ENCODE measurements at regions not wholly inside any gene's neighbourhood (a gene's known extent, or its start where the extent isn't known, plus 50 kb on each side); places are given as distances from the start of the nearest gene placed in this dataset.
"Not testable (repeated sequence)": the region's sequence is repeated elsewhere in the genome, so short reads cannot be mapped to it uniquely, and the experiment has no call there.

GRCh38 chr10:123380491-123381085 lies 226.4 kb downstream of the BUB3 start:
- DNase-seq: peak; percentile 17

DNA sequence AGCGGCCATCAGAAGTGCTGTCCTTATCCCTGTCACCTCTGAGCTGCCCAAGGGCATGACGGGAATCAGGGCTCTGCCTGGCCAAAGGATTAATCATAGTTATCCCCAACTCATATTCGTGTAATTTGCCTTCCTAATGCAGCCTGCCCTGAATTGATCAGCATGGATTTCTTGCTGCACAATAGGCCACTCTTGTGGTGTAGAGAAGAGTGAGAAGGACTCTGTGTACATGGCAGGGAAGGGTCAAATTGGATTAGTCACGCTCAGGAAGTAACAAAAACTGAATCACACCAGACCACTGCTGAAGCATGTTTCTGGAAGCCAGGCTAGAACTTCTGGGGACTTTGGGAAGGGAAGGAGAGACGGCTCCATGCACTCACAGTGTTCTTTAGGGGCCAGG lies 227.0 kb downstream of the BUB3 start:
- DNase-seq: no peak

DNA sequence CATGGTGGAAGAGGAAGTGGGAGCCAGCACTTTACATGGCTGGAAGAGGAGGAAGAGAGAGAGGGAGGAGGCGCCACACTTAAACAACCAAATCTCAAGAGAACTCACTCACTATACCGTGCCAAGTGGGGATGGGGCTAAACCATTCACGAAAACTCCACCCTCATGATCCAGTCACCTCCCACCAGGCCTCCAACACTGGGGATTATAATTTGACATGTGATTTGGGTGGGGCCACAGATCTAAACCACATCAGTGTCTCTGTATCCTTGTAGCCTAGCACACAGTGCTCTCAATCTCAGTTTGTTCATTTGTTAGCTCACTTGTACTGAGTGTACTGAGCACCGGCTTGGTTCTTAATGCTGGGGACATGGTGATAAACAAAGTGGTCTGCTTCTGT lies 228.3 kb downstream of the BUB3 start:
- no peak for DNase-seq

- DNase-seq: no peak
These were observed 231.4 kb downstream of the BUB3 start for GRCh38 chr10:123385508-123386080.

- DNase-seq: no peak
These were observed 235.3 kb downstream of the BUB3 start for GRCh38 chr10:123389520-123389919.

- DNase-seq: no peak
These were observed 236.1 kb downstream of the BUB3 start for GRCh38 chr10:123390332-123390731.

- DNase-seq: no peak
These were observed 236.7 kb downstream of the BUB3 start for GRCh38 chr10:123390874-123391273.

GRCh38 chr10:123391275-123392028 lies 237.2 kb downstream of the BUB3 start:
- no peak for DNase-seq

GRCh38 chr10:123392182-123392963 lies 238.2 kb downstream of the BUB3 start:
- no peak for DNase-seq

DNA sequence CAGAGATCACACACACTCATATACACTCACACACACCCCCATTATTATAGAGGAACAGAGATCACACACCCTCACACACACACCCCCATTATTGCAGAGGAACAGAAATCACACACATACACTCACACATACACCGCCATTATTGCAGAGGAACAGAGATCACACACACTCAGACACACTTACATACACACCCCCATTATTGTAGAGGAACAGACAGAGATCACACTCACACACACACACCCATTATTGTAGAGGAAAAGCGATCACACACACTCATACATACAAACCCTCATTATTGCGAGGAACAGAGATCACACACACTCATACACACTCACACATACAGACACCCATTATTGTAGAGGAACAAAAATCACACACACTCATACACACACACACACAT lies 239.0 kb downstream of the BUB3 start:
- DNase-seq: no peak

- DNase-seq: no peak
These were observed 240.2 kb downstream of the BUB3 start for GRCh38 chr10:123394382-123394781.

- DNase-seq: not testable (repeated sequence)
These were observed 241.0 kb downstream of the BUB3 start for GRCh38 chr10:123395234-123395633.

DNA sequence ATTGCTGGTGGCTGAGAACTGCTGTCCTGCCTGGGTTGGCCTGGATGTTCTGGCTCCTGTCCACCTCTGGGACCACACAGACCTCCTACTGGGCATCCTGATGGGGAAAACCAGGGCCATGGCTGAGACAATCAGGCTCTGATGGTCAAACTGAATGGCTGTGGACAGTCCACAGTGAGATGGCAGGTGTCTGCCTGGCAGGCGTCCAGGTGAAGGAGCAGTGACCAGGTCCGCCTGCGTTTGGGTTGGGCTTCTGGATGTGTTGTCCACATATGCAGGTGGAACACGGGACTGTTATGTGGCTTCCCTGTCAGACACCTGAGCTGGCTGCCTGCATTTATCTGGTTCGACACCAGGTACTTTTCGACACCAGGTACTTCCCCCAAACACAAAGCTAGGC lies 241.7 kb downstream of the BUB3 start:
- DNase-seq: no peak

GRCh38 chr10:123398180-123398591 lies 244.0 kb downstream of the BUB3 start:
- DNase-seq: no peak

GRCh38 chr10:123398756-123399155 lies 244.6 kb downstream of the BUB3 start:
- DNase-seq: no peak

- no peak for DNase-seq
These were observed 245.2 kb downstream of the BUB3 start for GRCh38 chr10:123399276-123399839.

DNA sequence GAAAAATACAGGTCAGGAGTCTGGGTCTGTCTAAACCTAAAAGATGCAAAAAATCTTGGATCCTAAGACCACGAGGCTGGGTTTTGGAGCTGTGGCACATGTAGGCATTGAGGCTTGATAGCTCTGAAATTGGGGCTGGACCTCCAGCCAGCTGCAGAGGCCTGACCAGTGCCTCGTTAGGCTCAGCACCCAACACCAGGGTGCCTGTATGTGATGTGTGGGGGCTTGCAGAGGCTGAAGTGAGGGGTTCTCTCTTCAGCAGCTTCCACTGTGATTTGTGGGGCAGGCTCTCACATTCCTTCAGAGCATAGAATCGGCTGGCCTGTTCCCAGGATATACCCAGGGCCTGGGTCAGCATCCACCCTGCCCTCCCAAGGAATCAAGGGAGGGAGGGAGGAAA lies 247.8 kb downstream of the BUB3 start:
- DNase-seq: no peak

GRCh38 chr10:123402656-123403055 lies 248.5 kb downstream of the BUB3 start:
- DNase-seq: no peak

GRCh38 chr10:123404357-123404756 lies 250.2 kb downstream of the BUB3 start:
- DNase-seq: no peak

- DNase-seq: peak; percentile 15
These were observed 254.5 kb downstream of the BUB3 start for GRCh38 chr10:123408660-123409059.

DNA sequence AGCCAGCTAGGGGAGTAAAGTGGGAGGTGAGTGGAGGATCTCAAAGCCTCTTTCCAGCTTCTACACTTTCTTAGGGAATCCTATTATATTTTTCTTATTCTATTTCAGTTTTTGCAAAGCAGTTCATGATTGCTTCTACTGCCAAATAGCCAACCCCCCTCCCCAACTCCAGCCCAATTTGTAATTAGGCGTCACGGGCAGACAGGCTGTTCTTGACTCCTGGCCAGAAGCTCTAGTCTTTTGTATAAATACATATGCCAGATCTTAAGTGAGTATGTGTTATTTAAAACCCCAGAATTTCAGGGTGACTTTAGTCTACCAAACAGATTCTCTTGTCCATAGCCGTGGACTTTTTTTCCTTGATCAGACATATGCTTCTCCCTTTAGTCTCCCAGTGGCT lies 255.2 kb downstream of the BUB3 start:
- DNase-seq: no peak

DNA sequence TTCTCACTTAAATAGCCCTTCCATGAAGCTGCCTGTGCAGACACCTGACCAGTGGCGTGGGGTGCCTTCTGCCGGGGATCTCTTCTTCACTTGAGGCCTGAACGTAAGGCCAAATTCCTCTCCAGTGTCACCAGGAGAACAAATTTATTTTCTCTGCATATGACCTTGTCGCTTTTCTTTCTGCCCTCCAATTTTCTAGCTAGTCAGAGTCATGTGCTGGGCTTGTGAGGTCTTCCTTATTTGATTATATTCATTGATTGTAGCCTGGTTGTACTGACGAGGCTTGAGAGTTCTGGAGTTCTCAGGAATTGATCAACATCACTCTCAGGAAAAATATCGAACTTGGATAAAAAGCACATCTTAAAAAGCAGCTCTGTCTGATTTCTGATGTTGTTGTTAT lies 255.7 kb downstream of the BUB3 start:
- no peak for DNase-seq

DNA sequence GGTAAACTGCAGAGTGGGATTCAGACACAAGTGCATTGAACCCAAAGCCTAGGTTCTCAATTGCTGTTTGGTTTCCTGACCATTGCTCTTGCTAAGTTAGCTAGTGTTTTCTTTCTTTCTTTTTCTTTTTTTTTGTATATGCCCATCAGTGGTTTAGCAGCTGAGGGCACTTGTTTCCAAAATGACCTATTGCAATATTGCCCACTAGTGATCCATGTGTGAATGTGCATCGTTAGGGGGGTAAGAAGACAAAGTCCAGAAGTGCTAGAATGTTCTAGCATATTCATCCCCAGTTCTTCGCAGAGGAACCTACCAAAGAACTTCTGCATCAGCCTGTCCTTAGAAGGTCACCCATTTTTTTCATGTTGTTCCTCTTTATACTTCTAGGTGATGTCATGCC lies 252.8 kb upstream of the GPR26 start:
- no peak for DNase-seq
